ENCODE measurements at regions not wholly inside any gene's neighbourhood (a gene's known extent, or its start where the extent isn't known, plus 50 kb on each side); places are given as distances from the start of the nearest gene placed in this dataset.

GRCh38 chr3:56985878-56986277 lies 74.6 kb upstream of the SPATA12 start:
- DNase-seq: no peak
- H3K27me3 ChIP-seq: no peaks in the 10 kb centered on the region
- H3K4me3 ChIP-seq: no peak overlapping the region
- intact Hi-C loops (cut with DNase I): loop anchor here (5.0 kb wide), 1 partner anchor 179 kb away; no protein-coding TSS in a partner anchor
- TF ChIP-seq, protein P1, sequence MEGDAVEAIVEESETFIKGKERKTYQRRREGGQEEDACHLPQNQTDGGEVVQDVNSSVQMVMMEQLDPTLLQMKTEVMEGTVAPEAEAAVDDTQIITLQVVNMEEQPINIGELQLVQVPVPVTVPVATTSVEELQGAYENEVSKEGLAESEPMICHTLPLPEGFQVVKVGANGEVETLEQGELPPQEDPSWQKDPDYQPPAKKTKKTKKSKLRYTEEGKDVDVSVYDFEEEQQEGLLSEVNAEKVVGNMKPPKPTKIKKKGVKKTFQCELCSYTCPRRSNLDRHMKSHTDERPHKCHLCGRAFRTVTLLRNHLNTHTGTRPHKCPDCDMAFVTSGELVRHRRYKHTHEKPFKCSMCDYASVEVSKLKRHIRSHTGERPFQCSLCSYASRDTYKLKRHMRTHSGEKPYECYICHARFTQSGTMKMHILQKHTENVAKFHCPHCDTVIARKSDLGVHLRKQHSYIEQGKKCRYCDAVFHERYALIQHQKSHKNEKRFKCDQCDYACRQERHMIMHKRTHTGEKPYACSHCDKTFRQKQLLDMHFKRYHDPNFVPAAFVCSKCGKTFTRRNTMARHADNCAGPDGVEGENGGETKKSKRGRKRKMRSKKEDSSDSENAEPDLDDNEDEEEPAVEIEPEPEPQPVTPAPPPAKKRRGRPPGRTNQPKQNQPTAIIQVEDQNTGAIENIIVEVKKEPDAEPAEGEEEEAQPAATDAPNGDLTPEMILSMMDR (IDR thresholded peaks at IDR 0.05): no peak
- H3K9me3 ChIP-seq: no peaks in the 10 kb centered on the region
- H3K9ac ChIP-seq (ENCODE audit: low read depth in 2 of 2, low read length in 2 of 2): no peak overlapping the region
- no peak overlapping the region for H3K27ac ChIP-seq
- no peaks in the 10 kb centered on the region for H3K36me3 ChIP-seq
- H3K4me1 ChIP-seq: no peaks in the 10 kb centered on the region

- H3K27ac ChIP-seq: no peak overlapping the region
- no peaks in the 10 kb centered on the region for H3K9me3 ChIP-seq
- no peaks in the 10 kb centered on the region for H3K4me1 ChIP-seq
- intact Hi-C loops (cut with DNase I): loop anchor here (5.0 kb wide), 1 partner anchor 178 kb away; no protein-coding TSS in a partner anchor
- H3K4me3 ChIP-seq: no peak overlapping the region
- H3K9ac ChIP-seq (ENCODE audit: low read depth in 2 of 2, low read length in 2 of 2): no peak overlapping the region
- no peaks in the 10 kb centered on the region for H3K36me3 ChIP-seq
- DNase-seq: no peak
- no peaks in the 10 kb centered on the region for H3K27me3 ChIP-seq
- TF ChIP-seq, protein P1 (IDR thresholded peaks at IDR 0.05): no peak
Measured at GRCh38 chr3:56985460-56985859, 75.0 kb upstream of the SPATA12 start.

- H3K9ac ChIP-seq (ENCODE audit: low read depth in 2 of 2, low read length in 2 of 2): no peak overlapping the region
- H3K4me3 ChIP-seq: no peak overlapping the region
- intact Hi-C loops (cut with DNase I): no loop called here
- H3K27me3 ChIP-seq: no peaks in the 10 kb centered on the region
- no peak overlapping the region for H3K27ac ChIP-seq
- DNase-seq: no peak
- H3K36me3 ChIP-seq: no peaks in the 10 kb centered on the region
- TF ChIP-seq, protein P1 (IDR thresholded peaks at IDR 0.05): no peak
- H3K4me1 ChIP-seq: no peaks in the 10 kb centered on the region
- no peaks in the 10 kb centered on the region for H3K9me3 ChIP-seq
Measured at GRCh38 chr3:56983427-56983826, 77.0 kb upstream of the SPATA12 start.

DNA sequence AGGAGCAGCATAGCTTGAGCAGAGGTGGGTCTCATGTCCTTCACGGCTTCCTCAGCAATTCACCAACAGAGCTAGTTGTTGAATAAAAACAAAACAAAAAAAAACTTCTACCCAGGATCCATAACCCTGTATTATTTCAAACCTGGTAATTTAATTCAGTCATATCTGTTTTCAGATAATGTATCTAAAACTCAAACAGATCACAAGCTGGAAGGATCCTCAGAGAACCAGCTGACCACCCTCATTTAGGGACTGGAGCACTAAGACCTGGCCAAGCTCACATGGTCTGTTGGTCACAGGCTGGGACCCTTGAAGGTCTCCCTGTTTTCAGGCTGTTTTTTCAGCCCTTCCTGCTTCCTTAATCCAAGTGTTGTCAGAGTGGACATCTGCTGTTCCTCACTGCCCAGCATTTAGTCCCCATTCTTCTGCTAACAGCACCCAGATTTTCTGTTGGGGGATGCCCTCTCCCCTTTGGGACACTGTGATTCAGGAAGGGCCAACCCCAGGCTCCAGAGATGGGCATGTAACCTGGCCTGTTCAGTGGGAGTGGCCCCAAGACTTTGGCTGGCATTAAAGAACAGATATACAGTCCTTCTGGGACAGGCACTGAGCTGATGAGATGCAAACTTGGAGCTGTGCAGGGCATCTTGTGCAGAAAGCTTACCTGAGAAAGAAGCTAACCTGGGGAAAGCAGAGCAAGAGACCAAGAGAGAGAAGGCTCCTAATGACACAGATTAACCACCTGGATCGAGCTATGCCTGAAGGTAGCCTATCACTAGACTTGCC lies 78.8 kb upstream of the SPATA12 start:
- H3K4me3 ChIP-seq: no peak overlapping the region
- intact Hi-C loops (cut with DNase I): no loop called here
- DNase-seq: no peak
- no peaks in the 10 kb centered on the region for H3K9me3 ChIP-seq
- TF ChIP-seq, protein P1 (IDR thresholded peaks at IDR 0.05): no peak
- no peaks in the 10 kb centered on the region for H3K36me3 ChIP-seq
- no peak overlapping the region for H3K27ac ChIP-seq
- H3K4me1 ChIP-seq: no peaks in the 10 kb centered on the region
- H3K27me3 ChIP-seq: no peaks in the 10 kb centered on the region
- no peak overlapping the region for H3K9ac ChIP-seq (ENCODE audit: low read depth in 2 of 2, low read length in 2 of 2)

DNA sequence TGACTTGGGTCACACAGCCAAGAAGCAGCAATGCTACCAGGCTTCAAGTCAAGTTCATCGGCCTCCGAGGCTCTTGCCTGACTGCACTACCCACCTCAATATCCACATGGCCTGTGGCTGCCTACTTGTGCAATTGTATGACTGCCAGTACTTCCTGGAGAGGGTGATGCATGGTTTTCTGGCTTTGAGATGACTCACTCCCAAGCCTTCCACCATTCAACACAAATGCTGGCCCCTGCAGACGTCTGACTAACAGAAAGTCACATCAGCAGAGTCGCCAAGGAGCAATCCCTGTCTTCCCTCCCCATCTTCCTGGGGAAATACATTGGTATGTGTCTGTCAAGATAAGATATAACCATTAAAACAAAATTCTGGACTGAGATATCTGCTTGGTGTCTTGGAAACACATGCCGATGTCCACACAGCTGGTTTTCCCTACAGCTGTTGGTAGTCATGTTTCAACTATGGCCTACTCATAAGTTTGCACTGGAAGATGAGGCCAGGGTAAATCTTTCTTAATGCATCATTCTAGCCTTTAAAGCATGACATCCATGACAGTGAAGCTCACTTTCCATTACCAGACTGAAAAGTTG lies 79.6 kb upstream of the SPATA12 start:
- intact Hi-C loops (cut with DNase I): no loop called here
- no peaks in the 10 kb centered on the region for H3K27me3 ChIP-seq

More for the DNA sequence above, 79.6 kb upstream of the SPATA12 start:
- no peak for DNase-seq
- H3K4me1 ChIP-seq: no peaks in the 10 kb centered on the region
- H3K9ac ChIP-seq (ENCODE audit: low read depth in 2 of 2, low read length in 2 of 2): no peak overlapping the region
- TF ChIP-seq, protein P1 (IDR thresholded peaks at IDR 0.05): no peak
- no peaks in the 10 kb centered on the region for H3K9me3 ChIP-seq
- H3K27ac ChIP-seq: no peak overlapping the region
- no peaks in the 10 kb centered on the region for H3K36me3 ChIP-seq
- no peak overlapping the region for H3K4me3 ChIP-seq

Data from colonic mucosa (tissue), 4 donors.